ENCODE measurements at regions not wholly inside any gene's neighbourhood (a gene's known extent, or its start where the extent isn't known, plus 50 kb on each side); places are given as distances from the start of the nearest gene placed in this dataset.

- no peak for TF ChIP-seq CTCF (IDR thresholded peaks at IDR 0.05)
- POLR2A ChIA-PET, result no interaction called here
- CTCF ChIA-PET, result no interaction called here
Measured at GRCh38 chr20:51265361-51265760, 242.5 kb upstream of the KCNG1 start.

GRCh38 chr20:51262240-51262639 is 239.3 kb upstream of the KCNG1 start:
- ATAC-seq (ENCODE audit: poor library complexity) (no peak), DNase-seq (no peak)
- Histone ChIP-seq H3K36me3 (ENCODE audit: insufficient read depth, low read length) (no peaks in the 10 kb centered on the region), H3K27me3 (ENCODE audit: control insufficient read depth in 1 of 2, insufficient read depth in 2 of 2, low read length in 2 of 2) (peaks cover 2 to 4% of the 10 kb centered on the region in 2 experiments), H3K4me3 (ENCODE audit: low read length) (no peak overlapping the region), H3K4me1 (ENCODE audit: insufficient read depth, low read length) (no peaks in the 10 kb centered on the region), H3K27ac (ENCODE audit: low read depth in 1 of 2, low read length in 2 of 2) (no peak overlapping the region), H3K9me3 (ENCODE audit: control insufficient read depth in 1 of 2, insufficient read depth in 1 of 2, low read length in 2 of 2) (peaks cover 4 to 7% of the 10 kb centered on the region in 2 experiments)
- ChIA-PET CTCF (interaction anchor here (1.0 kb wide), 1 partner anchor 11 kb away, joined by 3 read pairs; no protein-coding TSS in a partner anchor), POLR2A (no interaction called here)
- intact Hi-C loops (cut with DNase I, micrococcal nuclease), result no loop called here
- Mint-ChIP-seq H3K4me1 (ENCODE audit: low read depth) (no peaks in the 10 kb centered on the region), H3K27me3 (peaks cover 15% of the 10 kb centered on the region), H3K9me3 (peaks cover 5% of the 10 kb centered on the region), H3K36me3 (ENCODE audit: low read depth) (no peaks in the 10 kb centered on the region), H3K4me3 (no peak overlapping the region), H3K27ac (no peak overlapping the region)
- TF ChIP-seq CTCF (IDR thresholded peaks at IDR 0.05), result no peak

More at GRCh38 chr20:51265361-51265760, 242.5 kb upstream of the KCNG1 start:
- H3K4me1 ChIP-seq (ENCODE audit: insufficient read depth, low read length), result no peaks in the 10 kb centered on the region
- H3K27ac ChIP-seq (ENCODE audit: low read depth in 1 of 2, low read length in 2 of 2), result no peak overlapping the region
- Mint-ChIP-seq H3K27ac (no peak overlapping the region), H3K4me3 (no peak overlapping the region), H3K4me1 (ENCODE audit: low read depth) (no peaks in the 10 kb centered on the region), H3K36me3 (ENCODE audit: low read depth) (no peaks in the 10 kb centered on the region), H3K27me3 (peaks cover 17% of the 10 kb centered on the region), H3K9me3 (peaks cover 5% of the 10 kb centered on the region)
- DNase-seq (no peak), ATAC-seq (ENCODE audit: poor library complexity) (no peak)
- intact Hi-C loops (cut with DNase I, micrococcal nuclease), result no loop called here
- H3K36me3 ChIP-seq (ENCODE audit: insufficient read depth, low read length), result no peaks in the 10 kb centered on the region
- H3K27me3 ChIP-seq (ENCODE audit: control insufficient read depth in 1 of 2, insufficient read depth in 2 of 2, low read length in 2 of 2), result peaks cover 4% of the 10 kb centered on the region in 2 experiments
- H3K4me3 ChIP-seq (ENCODE audit: low read length), result no peak overlapping the region
- peaks cover 7 to 11% of the 10 kb centered on the region in 2 experiments for H3K9me3 ChIP-seq (ENCODE audit: control insufficient read depth in 1 of 2, insufficient read depth in 1 of 2, low read length in 2 of 2)

GRCh38 chr20:51259455-51259854 is 236.5 kb upstream of the KCNG1 start:
- no peak for TF ChIP-seq CTCF (IDR thresholded peaks at IDR 0.05)
- no peak overlapping the region for H3K27ac ChIP-seq (ENCODE audit: low read depth in 1 of 2, low read length in 2 of 2)
- DNase-seq, result no peak
- ChIA-PET POLR2A (no interaction called here), CTCF (no interaction called here)
- H3K4me3 Mint-ChIP-seq, result no peak overlapping the region
- no peaks in the 10 kb centered on the region for H3K36me3 ChIP-seq (ENCODE audit: insufficient read depth, low read length)
- no peaks in the 10 kb centered on the region for H3K9me3 ChIP-seq (ENCODE audit: control insufficient read depth in 1 of 2, insufficient read depth in 1 of 2, low read length in 2 of 2)
- H3K4me3 ChIP-seq (ENCODE audit: low read length), result no peak overlapping the region
- ATAC-seq (ENCODE audit: poor library complexity), result no peak
- H3K27me3 ChIP-seq (ENCODE audit: control insufficient read depth in 1 of 2, insufficient read depth in 2 of 2, low read length in 2 of 2), result peaks cover 0 to 3% of the 10 kb centered on the region in 2 experiments
- no peaks in the 10 kb centered on the region for H3K36me3 Mint-ChIP-seq (ENCODE audit: low read depth)
- H3K4me1 Mint-ChIP-seq (ENCODE audit: low read depth), result no peaks in the 10 kb centered on the region
- no peak overlapping the region for H3K27ac Mint-ChIP-seq
- intact Hi-C loops (cut with DNase I, micrococcal nuclease), result no loop called here
- H3K9me3 Mint-ChIP-seq, result no peaks in the 10 kb centered on the region
- H3K27me3 Mint-ChIP-seq, result peaks cover 14% of the 10 kb centered on the region
- H3K4me1 ChIP-seq (ENCODE audit: insufficient read depth, low read length), result no peaks in the 10 kb centered on the region
